OCI-LY1 (cell line): ENCODE measurements at regions not wholly inside any gene's neighbourhood (a gene's known extent, or its start where the extent isn't known, plus 50 kb on each side); places are given as distances from the start of the nearest gene placed in this dataset.

Source experiments
- H2AFZ ChIP-seq: fragments of 200-600 bp; sonication (generic), shearing (Covaris generic); 2 replicates; pipeline ENCODE4 v1.6.0; 2014; ENCODE audit warnings: antibody characterized with exemption, mild to moderate bottlenecking, low read length
- H3F3A ChIP-seq: fragments of 200-600 bp; sonication (generic), shearing (Covaris generic); 2 replicates; pipeline ENCODE4 v1.6.0; 2014; ENCODE audit warnings: mild to moderate bottlenecking, antibody characterized with exemption, low read length, moderate library complexity; ENCODE audit not compliant: insufficient read depth
- H3K27ac ChIP-seq: fragments of 200-600 bp; sonication (generic); 2 replicates; pipeline ENCODE4 v1.5.1; 2014; ENCODE audit warnings: low read length, mixed run types, mild to moderate bottlenecking, low read depth; ENCODE audit not compliant: poor library complexity, severe bottlenecking
- H3K27me3 ChIP-seq: fragments of 200-600 bp; sonication (generic); 2 replicates; pipeline ENCODE4 v1.6.0; 2014; ENCODE audit warnings: antibody characterized with exemption, mild to moderate bottlenecking, low read length, moderate library complexity; ENCODE audit not compliant: insufficient read depth
- H3K36me3 ChIP-seq: fragments of 200-600 bp; sonication (generic); 2 replicates; pipeline ENCODE4 v1.6.1; 2014; ENCODE audit warnings: mild to moderate bottlenecking, antibody characterized with exemption, low read length, moderate library complexity, mixed read lengths; ENCODE audit not compliant: insufficient read depth
- H3K4me1 ChIP-seq: fragments of 200-600 bp; sonication (generic); 2 replicates; pipeline ENCODE4 v1.5.1; 2014; ENCODE audit warnings: mild to moderate bottlenecking, low read length, moderate library complexity; ENCODE audit not compliant: insufficient read depth, severe bottlenecking
- H3K4me2 ChIP-seq: fragments of 200-600 bp; sonication (generic), shearing (Covaris generic); 2 replicates; pipeline ENCODE4 v1.6.1; 2014; ENCODE audit warnings: low read length
- H3K4me3 ChIP-seq: fragments of 200-600 bp; sonication (generic); 2 replicates; pipeline ENCODE4 v1.5.1; 2014; ENCODE audit warnings: low read length, low read depth, mild to moderate bottlenecking, mixed read lengths; ENCODE audit not compliant: poor library complexity, severe bottlenecking
- H3K79me2 ChIP-seq: fragments of 200-600 bp; shearing (Covaris generic); 2 replicates; pipeline ENCODE4 v1.6.1; 2016; ENCODE audit warnings: mixed run types, low read length, mixed read lengths; ENCODE audit not compliant: insufficient read depth
- H3K9ac ChIP-seq: fragments of 200-600 bp; sonication (generic), shearing (Covaris generic); 2 replicates; pipeline ENCODE4 v1.6.1; 2014; ENCODE audit warnings: mild to moderate bottlenecking, low read length, mixed read lengths
- H3K9me2 ChIP-seq: fragments of 200-600 bp; sonication (generic), shearing (Covaris generic); 2 replicates; pipeline ENCODE4 v1.6.1; 2014; ENCODE audit warnings: low read depth, mild to moderate bottlenecking, low read length, mixed read lengths
- H3K9me3 ChIP-seq: fragments of 200-600 bp; shearing (Covaris generic); 2 replicates; pipeline ENCODE4 v1.6.1; 2014; ENCODE audit warnings: low read length, mixed read lengths
- H4K20me1 ChIP-seq: fragments of 200-600 bp; sonication (generic), shearing (Covaris generic); 2 replicates; pipeline ENCODE4 v1.6.0; 2016; ENCODE audit warnings: mild to moderate bottlenecking, low read length; ENCODE audit not compliant: insufficient read depth
- EZH2 ChIP-seq: fragments of 200-600 bp; sonication (generic), shearing (Covaris generic); IDR thresholded peaks from 2 replicates; pipeline ENCODE4 v1.8.0; 2017; ENCODE audit warnings: borderline replicate concordance, mixed run types, mild to moderate bottlenecking, antibody characterized with exemption, low read length, moderate library complexity, mixed read lengths
- TF ChIP-seq, protein P1 (sequence below): fragments of 200-600 bp; sonication (generic), shearing (Covaris generic); IDR thresholded peaks from 2 replicates; pipeline ENCODE4 v1.5.1; 2017; ENCODE audit warnings: mild to moderate bottlenecking, antibody characterized with exemption, low read length, moderate library complexity, mixed read lengths

DNA sequence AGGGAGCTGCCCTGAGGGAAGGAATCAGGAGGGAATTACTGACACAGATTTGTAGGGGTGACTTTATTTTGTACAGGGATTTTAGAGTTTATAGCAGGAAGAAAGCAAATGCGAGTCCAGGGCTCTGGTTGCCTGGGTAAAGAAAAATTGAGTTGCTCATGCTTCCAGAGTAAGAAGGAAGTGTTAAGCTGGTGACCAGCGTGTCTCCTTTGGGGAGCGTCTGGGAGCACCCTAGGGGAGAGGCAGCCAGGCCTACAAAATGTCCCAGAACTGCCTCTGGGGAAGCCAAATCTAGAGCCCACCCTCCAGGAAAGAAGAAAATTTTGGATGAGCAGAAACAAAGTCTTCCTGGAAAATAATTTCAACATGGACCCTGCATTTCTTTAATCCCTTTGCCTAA lies 147.0 kb downstream of the VAPA start:
- peaks cover 5% of the 10 kb centered on the region; the same call in 1 of the 2 replicates for H3K27me3 ChIP-seq
- no peak overlapping the region for H3K27ac ChIP-seq
- no peaks in the 10 kb centered on the region for H3F3A ChIP-seq
- no peak overlapping the region for H3K4me3 ChIP-seq
- no peaks in the 10 kb centered on the region for H4K20me1 ChIP-seq
- no peak overlapping the region for H3K4me2 ChIP-seq
- H3K9me2 ChIP-seq: no peaks in the 10 kb centered on the region
- TF ChIP-seq EZH2: no peak
- TF ChIP-seq, protein P1, sequence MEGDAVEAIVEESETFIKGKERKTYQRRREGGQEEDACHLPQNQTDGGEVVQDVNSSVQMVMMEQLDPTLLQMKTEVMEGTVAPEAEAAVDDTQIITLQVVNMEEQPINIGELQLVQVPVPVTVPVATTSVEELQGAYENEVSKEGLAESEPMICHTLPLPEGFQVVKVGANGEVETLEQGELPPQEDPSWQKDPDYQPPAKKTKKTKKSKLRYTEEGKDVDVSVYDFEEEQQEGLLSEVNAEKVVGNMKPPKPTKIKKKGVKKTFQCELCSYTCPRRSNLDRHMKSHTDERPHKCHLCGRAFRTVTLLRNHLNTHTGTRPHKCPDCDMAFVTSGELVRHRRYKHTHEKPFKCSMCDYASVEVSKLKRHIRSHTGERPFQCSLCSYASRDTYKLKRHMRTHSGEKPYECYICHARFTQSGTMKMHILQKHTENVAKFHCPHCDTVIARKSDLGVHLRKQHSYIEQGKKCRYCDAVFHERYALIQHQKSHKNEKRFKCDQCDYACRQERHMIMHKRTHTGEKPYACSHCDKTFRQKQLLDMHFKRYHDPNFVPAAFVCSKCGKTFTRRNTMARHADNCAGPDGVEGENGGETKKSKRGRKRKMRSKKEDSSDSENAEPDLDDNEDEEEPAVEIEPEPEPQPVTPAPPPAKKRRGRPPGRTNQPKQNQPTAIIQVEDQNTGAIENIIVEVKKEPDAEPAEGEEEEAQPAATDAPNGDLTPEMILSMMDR: no peak
- H3K9me3 ChIP-seq: no peaks in the 10 kb centered on the region
- H3K79me2 ChIP-seq: no peaks in the 10 kb centered on the region
- H3K4me1 ChIP-seq: no peaks in the 10 kb centered on the region
- H3K9ac ChIP-seq: no peak overlapping the region
- no peak overlapping the region for H2AFZ ChIP-seq
- no peaks in the 10 kb centered on the region for H3K36me3 ChIP-seq

DNA sequence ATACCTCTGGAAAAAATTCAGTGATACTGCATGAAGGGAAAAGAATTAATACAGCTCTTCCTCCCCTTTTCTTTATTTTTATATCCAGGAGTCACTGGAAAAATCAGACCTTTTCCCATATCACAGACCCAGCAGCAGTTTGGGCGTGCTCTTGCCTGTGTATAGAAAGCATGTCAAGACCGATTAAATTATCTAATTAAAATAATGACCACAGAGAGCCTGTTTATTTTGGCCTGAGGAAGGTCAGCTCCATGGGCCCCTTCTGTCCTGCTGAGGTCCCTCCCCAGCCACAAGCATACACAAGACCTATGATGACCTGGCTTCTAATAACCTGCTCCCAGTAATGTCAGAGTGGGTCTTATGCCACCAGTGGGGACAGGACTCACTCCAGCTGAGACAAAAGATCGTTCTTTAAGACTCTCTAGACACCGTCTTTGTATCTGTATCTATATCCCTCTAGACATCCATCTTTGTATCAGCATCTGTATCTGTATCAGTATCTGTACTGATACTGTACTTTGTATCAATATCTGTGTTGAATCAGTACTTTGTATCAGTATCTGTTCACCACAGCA lies 147.8 kb downstream of the VAPA start:
- Histone ChIP-seq H3K4me3 (no peak overlapping the region), H3K4me2 (no peak overlapping the region), H3K9me3 (no peaks in the 10 kb centered on the region), H3K9me2 (no peaks in the 10 kb centered on the region), H3K79me2 (no peaks in the 10 kb centered on the region), H3K36me3 (no peaks in the 10 kb centered on the region), H3K27ac (no peak overlapping the region), H2AFZ (no peak overlapping the region), H3K4me1 (no peaks in the 10 kb centered on the region), H3K9ac (no peak overlapping the region), H3K27me3 (peaks cover 5% of the 10 kb centered on the region; the same call in 1 of the 2 replicates), H3F3A (no peaks in the 10 kb centered on the region), H4K20me1 (no peaks in the 10 kb centered on the region)
- TF ChIP-seq, protein P1: no peak
- no peak for TF ChIP-seq EZH2

DNA sequence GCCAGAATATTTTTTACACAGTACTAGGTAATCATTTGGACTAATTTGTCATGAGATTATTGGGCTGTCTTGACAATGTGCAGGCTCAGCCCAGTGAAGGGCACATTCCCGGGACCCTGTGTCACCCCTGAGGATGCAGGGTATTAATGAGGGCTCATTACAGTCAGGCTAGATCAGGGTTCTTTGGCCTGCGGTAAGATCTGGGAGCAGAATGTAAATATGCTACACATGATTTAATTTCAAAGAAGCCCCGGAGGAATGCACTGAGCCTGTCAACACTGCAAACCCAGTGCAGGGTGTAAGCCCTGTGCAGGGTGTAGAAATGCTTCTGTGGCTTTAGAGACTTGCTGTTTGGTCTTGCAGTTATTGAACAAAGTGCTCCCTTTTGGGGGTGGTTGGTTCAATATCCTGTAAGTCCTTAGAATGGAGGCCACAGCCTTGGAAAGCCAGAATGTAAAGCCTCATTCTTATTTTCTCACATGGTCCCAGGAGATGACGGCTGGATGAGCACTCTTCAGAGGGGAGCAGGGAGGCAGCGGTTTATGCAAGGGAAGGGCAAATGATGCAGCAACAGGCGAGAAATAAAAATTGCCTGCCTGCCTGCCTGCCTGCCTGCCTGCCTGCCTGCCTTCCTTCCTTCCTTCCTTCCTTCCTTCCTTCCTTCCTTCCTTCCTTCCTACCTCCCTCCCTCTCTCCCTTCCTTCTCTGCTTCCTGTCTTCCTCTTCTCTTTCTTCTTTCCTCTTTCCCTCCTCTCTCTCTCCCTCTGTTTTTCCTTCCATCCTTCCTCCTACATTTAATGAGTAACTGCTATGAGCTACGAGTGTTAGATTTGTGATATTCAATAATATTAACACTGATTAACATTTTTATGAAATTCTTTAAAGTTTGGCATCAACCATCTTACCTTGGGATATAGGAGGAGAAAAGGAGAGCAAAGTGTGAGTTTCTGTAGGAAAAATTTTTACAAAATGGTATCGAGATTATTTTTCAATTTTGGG lies 148.8 kb downstream of the VAPA start:
- Histone ChIP-seq H3K27me3 (peaks cover 10% of the 10 kb centered on the region; the same call in 1 of the 2 replicates), H3K36me3 (no peaks in the 10 kb centered on the region), H3K9me3 (no peaks in the 10 kb centered on the region), H3F3A (no peaks in the 10 kb centered on the region), H3K9me2 (no peaks in the 10 kb centered on the region), H3K27ac (no peak overlapping the region), H3K4me3 (no peak overlapping the region), H2AFZ (no peak overlapping the region), H4K20me1 (no peaks in the 10 kb centered on the region), H3K4me2 (no peak overlapping the region), H3K4me1 (no peaks in the 10 kb centered on the region), H3K9ac (no peak overlapping the region), H3K79me2 (no peaks in the 10 kb centered on the region)
- TF ChIP-seq EZH2: no peak
- TF ChIP-seq, protein P1: no peak
